ENCODE measurements at regions not wholly inside any gene's neighbourhood (a gene's known extent, or its start where the extent isn't known, plus 50 kb on each side); places are given as distances from the start of the nearest gene placed in this dataset.

- TF ChIP-seq ZBTB3 (CRISPR knock-in tag; IDR thresholded peaks at IDR 0.05; ENCODE audit: borderline replicate concordance, low read depth), result 0 out of 2 replicates have a peak, but pooled peaks have one; percentile 2
- TF ChIP-seq BHLHE40 (IDR thresholded peaks at IDR 0.05; ENCODE audit: low read length), result no peak
- peak; percentile 62; the same call in 1 of the 2 replicates for TF ChIP-seq MXD1 (CRISPR knock-in tag; IDR thresholded peaks at IDR 0.05)
- peak; percentile 44; the same call in 1 of the 2 replicates for TF ChIP-seq KDM3A (CRISPR knock-in tag; IDR thresholded peaks at IDR 0.05; ENCODE audit: low read depth)
- no peak for TF ChIP-seq ZNF816 (CRISPR knock-in tag; IDR thresholded peaks at IDR 0.05; ENCODE audit: borderline replicate concordance)
- TF ChIP-seq FOXM1 (CRISPR knock-in tag; IDR thresholded peaks at IDR 0.05), result no peak
- peak in 1 of 2 experiments; percentile 52; a peak in 1 of 4 replicates for TF ChIP-seq NR2F1 (CRISPR knock-in tag; IDR thresholded peaks at IDR 0.05)
- TF ChIP-seq ZBTB20 (CRISPR knock-in tag; IDR thresholded peaks at IDR 0.05; ENCODE audit: borderline replicate concordance, low read depth), result peak; percentile 79; the same call in 1 of the 2 replicates
- peak; percentile 27; the same call in 1 of the 2 replicates for TF ChIP-seq ZNF343 (CRISPR knock-in tag; IDR thresholded peaks at IDR 0.05)
- TF ChIP-seq MTA1 (CRISPR knock-in tag; IDR thresholded peaks at IDR 0.05; ENCODE audit: borderline replicate concordance), result peak; percentile 74; the same call in 1 of the 2 replicates
- TF ChIP-seq MYC (CRISPR knock-in tag; IDR thresholded peaks at IDR 0.05; ENCODE audit: borderline replicate concordance), result peak; percentile 95
- peak; percentile 96 for TF ChIP-seq ZNF263 (CRISPR knock-in tag; IDR thresholded peaks at IDR 0.05)
- TF ChIP-seq HNF4G (IDR thresholded peaks at IDR 0.05; ENCODE audit: borderline replicate concordance, low read depth, low read length), result peak; percentile 20; the same call in 1 of the 2 replicates
- TF ChIP-seq HNF4G (CRISPR knock-in tag; IDR thresholded peaks at IDR 0.05; ENCODE audit: borderline replicate concordance, low read depth), result no peak
- TF ChIP-seq THAP7 (CRISPR knock-in tag; IDR thresholded peaks at IDR 0.05), result 0 out of 2 replicates have a peak, but pooled peaks have one; percentile 64
- TF ChIP-seq, protein P1, sequence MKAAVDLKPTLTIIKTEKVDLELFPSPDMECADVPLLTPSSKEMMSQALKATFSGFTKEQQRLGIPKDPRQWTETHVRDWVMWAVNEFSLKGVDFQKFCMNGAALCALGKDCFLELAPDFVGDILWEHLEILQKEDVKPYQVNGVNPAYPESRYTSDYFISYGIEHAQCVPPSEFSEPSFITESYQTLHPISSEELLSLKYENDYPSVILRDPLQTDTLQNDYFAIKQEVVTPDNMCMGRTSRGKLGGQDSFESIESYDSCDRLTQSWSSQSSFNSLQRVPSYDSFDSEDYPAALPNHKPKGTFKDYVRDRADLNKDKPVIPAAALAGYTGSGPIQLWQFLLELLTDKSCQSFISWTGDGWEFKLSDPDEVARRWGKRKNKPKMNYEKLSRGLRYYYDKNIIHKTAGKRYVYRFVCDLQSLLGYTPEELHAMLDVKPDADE (CRISPR knock-in tag; IDR thresholded peaks at IDR 0.05), result no peak
- TF ChIP-seq HOXA3 (CRISPR knock-in tag; IDR thresholded peaks at IDR 0.05), result 0 out of 2 replicates have a peak, but pooled peaks have one; percentile 22
- peak; percentile 89 for TF ChIP-seq ZFX (CRISPR knock-in tag; IDR thresholded peaks at IDR 0.05; ENCODE audit: low read depth)
- TF ChIP-seq, protein P2, sequence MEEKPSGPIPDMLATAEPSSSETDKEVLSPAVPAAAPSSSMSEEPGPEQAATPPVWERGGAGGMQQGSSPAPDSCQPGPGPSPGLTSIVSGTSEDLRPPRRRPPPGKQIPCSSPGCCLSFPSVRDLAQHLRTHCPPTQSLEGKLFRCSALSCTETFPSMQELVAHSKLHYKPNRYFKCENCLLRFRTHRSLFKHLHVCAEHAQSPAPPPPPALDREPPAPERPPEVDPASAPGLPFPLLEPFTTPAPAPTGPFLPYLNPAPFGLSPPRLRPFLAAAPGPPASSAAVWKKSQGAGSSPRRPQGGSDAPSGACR (CRISPR knock-in tag; IDR thresholded peaks at IDR 0.05), result no peak
- TF ChIP-seq, protein P3, sequence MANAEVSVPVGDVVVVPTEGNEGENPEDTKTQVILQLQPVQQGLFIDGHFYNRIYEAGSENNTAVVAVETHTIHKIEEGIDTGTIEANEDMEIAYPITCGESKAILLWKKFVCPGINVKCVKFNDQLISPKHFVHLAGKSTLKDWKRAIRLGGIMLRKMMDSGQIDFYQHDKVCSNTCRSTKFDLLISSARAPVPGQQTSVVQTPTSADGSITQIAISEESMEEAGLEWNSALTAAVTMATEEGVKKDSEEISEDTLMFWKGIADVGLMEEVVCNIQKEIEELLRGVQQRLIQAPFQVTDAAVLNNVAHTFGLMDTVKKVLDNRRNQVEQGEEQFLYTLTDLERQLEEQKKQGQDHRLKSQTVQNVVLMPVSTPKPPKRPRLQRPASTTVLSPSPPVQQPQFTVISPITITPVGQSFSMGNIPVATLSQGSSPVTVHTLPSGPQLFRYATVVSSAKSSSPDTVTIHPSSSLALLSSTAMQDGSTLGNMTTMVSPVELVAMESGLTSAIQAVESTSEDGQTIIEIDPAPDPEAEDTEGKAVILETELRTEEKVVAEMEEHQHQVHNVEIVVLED (CRISPR knock-in tag; IDR thresholded peaks at IDR 0.05; ENCODE audit: borderline replicate concordance), result no peak
- no peak for TF ChIP-seq FOSL1 (CRISPR knock-in tag; IDR thresholded peaks at IDR 0.05; ENCODE audit: borderline replicate concordance)
- TF ChIP-seq, protein P4, sequence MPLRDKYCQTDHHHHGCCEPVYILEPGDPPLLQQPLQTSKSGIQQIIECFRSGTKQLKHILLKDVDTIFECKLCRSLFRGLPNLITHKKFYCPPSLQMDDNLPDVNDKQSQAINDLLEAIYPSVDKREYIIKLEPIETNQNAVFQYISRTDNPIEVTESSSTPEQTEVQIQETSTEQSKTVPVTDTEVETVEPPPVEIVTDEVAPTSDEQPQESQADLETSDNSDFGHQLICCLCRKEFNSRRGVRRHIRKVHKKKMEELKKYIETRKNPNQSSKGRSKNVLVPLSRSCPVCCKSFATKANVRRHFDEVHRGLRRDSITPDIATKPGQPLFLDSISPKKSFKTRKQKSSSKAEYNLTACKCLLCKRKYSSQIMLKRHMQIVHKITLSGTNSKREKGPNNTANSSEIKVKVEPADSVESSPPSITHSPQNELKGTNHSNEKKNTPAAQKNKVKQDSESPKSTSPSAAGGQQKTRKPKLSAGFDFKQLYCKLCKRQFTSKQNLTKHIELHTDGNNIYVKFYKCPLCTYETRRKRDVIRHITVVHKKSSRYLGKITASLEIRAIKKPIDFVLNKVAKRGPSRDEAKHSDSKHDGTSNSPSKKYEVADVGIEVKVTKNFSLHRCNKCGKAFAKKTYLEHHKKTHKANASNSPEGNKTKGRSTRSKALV (CRISPR knock-in tag; IDR thresholded peaks at IDR 0.05), result no peak
- TF ChIP-seq ZMYM3 (CRISPR knock-in tag; IDR thresholded peaks at IDR 0.05), result peak; percentile 38; the same call in 1 of the 2 replicates
Measured at GRCh38 chr3:177358977-177359592, 161.8 kb upstream of the TBL1XR1 start (continued).
